HEK293 (cell line): ENCODE measurements at regions not wholly inside any gene's neighbourhood (a gene's known extent, or its start where the extent isn't known, plus 50 kb on each side); places are given as distances from the start of the nearest gene placed in this dataset.
"Not testable (repeated sequence)": the region's sequence is repeated elsewhere in the genome, so short reads cannot be mapped to it uniquely, and the experiment has no call there.

Source experiments
- MEIS1 ChIP-seq: sonication (generic); formaldehyde crosslinking; IDR thresholded peaks from 2 replicates; pipeline ENCODE4 v1.8.1; 2022; ENCODE audit warnings: missing genetic modification reagents, mild to moderate bottlenecking, borderline replicate concordance
- OSR2 ChIP-seq: fragments of 450-650 bp; formaldehyde crosslinking; IDR thresholded peaks from 2 replicates; pipeline ENCODE4 v1.5.1; 2016; ENCODE audit warnings: missing biosample characterization, missing genetic modification characterization
- TCF7L2 ChIP-seq: IDR thresholded peaks from 2 replicates; pipeline ENCODE4 v1.6.1; 2011; ENCODE audit warnings: low read depth, mild to moderate bottlenecking, inconsistent platforms, low read length, moderate library complexity, borderline replicate concordance
- ZNF133 ChIP-seq: fragments of 450-650 bp; formaldehyde crosslinking; IDR thresholded peaks from 2 replicates; pipeline ENCODE4 v1.5.1; 2016; ENCODE audit warnings: missing biosample characterization, missing genetic modification characterization
- ZNF202 ChIP-seq: fragments of 450-650 bp; formaldehyde crosslinking; IDR thresholded peaks from 2 replicates; pipeline ENCODE4 v1.5.1; 2016; ENCODE audit warnings: missing biosample characterization, missing genetic modification characterization, borderline replicate concordance
- ZNF530 ChIP-seq: fragments of 450-650 bp; formaldehyde crosslinking; IDR thresholded peaks from 2 replicates; pipeline ENCODE4 v1.5.1; 2016; ENCODE audit warnings: low read depth, missing biosample characterization, missing genetic modification characterization
- ZNF621 ChIP-seq: fragments of 450-650 bp; formaldehyde crosslinking; IDR thresholded peaks from 2 replicates; pipeline ENCODE4 v1.5.1; 2017; ENCODE audit warnings: missing biosample characterization, missing genetic modification characterization
- ZNF670 ChIP-seq: fragments of 450-650 bp; formaldehyde crosslinking; IDR thresholded peaks from 2 replicates; pipeline ENCODE4 v1.5.1; 2016; ENCODE audit warnings: missing biosample characterization, missing genetic modification characterization, low read depth
- ZNF768 ChIP-seq: fragments of 450-650 bp; formaldehyde crosslinking; IDR thresholded peaks from 2 replicates; pipeline ENCODE4 v1.5.1; 2018; ENCODE audit warnings: missing biosample characterization, mild to moderate bottlenecking, missing genetic modification characterization
- ZNF785 ChIP-seq: fragments of 450-650 bp; formaldehyde crosslinking; IDR thresholded peaks from 2 replicates; pipeline ENCODE4 v1.5.1; 2016; ENCODE audit warnings: missing biosample characterization, missing genetic modification characterization
- ZNF837 ChIP-seq: fragments of 450-650 bp; formaldehyde crosslinking; IDR thresholded peaks from 2 replicates; pipeline ENCODE4 v1.5.1; 2016; ENCODE audit warnings: missing biosample characterization, missing genetic modification characterization
- TF ChIP-seq, protein P1 (sequence below): fragments of 450-650 bp; formaldehyde crosslinking; IDR thresholded peaks from 2 replicates; pipeline ENCODE4 v1.5.1; 2016; ENCODE audit warnings: missing biosample characterization, missing genetic modification characterization

DNA sequence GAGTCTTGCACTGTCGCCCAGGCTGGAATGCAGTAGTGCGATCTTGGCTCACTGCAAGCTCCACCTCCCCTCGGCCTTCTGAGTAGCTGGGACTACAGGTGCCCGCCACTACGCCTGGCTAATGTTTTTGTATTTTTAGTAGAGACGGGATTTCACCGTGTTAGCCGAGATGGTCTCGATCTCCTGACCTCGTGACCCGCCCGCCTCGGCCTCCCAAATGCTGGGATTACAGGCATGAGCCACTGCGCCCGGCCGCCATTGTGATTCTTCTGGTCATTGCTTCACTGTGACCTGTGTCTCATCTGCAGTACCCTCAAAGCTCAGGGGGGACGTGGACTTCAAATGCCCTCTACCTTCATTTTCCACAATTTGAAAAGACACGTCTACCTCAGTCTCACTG, 481.9 kb downstream of the TRHDE start:
- TF ChIP-seq ZNF785 (tag by site-specific recombination); OSR2; TCF7L2; ZNF768; ZNF837 (tag by site-specific recombination); ZNF621 (tag by site-specific recombination); ZNF202; ZNF133 (tag by site-specific recombination); MEIS1 (CRISPR knock-in tag); ZNF670 (tag by site-specific recombination); ZNF530 (tag by site-specific recombination): not testable (repeated sequence)
- TF ChIP-seq, protein P1, sequence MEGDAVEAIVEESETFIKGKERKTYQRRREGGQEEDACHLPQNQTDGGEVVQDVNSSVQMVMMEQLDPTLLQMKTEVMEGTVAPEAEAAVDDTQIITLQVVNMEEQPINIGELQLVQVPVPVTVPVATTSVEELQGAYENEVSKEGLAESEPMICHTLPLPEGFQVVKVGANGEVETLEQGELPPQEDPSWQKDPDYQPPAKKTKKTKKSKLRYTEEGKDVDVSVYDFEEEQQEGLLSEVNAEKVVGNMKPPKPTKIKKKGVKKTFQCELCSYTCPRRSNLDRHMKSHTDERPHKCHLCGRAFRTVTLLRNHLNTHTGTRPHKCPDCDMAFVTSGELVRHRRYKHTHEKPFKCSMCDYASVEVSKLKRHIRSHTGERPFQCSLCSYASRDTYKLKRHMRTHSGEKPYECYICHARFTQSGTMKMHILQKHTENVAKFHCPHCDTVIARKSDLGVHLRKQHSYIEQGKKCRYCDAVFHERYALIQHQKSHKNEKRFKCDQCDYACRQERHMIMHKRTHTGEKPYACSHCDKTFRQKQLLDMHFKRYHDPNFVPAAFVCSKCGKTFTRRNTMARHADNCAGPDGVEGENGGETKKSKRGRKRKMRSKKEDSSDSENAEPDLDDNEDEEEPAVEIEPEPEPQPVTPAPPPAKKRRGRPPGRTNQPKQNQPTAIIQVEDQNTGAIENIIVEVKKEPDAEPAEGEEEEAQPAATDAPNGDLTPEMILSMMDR (tag by site-specific recombination): not testable (repeated sequence)
